Activated naive CD4-positive, alpha-beta T cell treated with anti-CD3 and anti-CD28 coated beads, Interleukin-2, amount 10 ng/mL, durations not matched to agents 7 days and 5 days (primary cell): ENCODE measurements at regions not wholly inside any gene's neighbourhood (a gene's known extent, or its start where the extent isn't known, plus 50 kb on each side); places are given as distances from the start of the nearest gene placed in this dataset.

Experiments
- CTCF ChIA-PET: fragments of 350-600 bp; sonication (Branson Sonifier 250); formaldehyde crosslinking; loops from one replicate; lab custom pipeline; 2021; ENCODE audit warnings: antibody characterized with exemption; lab: Charles Lee
- DNase-seq: peaks from one replicate; pipeline ENCODE4 v3.0.0-alpha.2; 2020
- H3K27ac Mint-ChIP-seq: one replicate; pipeline ENCODE4 v1.8.0; 2021; ENCODE audit warnings: mild to moderate bottlenecking, moderate library complexity, mixed read lengths
- H3K27me3 Mint-ChIP-seq: one replicate; pipeline ENCODE4 v1.8.0; 2021; ENCODE audit warnings: mild to moderate bottlenecking, mixed read lengths
- H3K36me3 Mint-ChIP-seq: one replicate; pipeline ENCODE4 v1.8.0; 2021; ENCODE audit warnings: mixed read lengths
- H3K4me1 Mint-ChIP-seq: one replicate; pipeline ENCODE4 v1.8.0; 2021; ENCODE audit warnings: mixed read lengths
- H3K4me3 Mint-ChIP-seq: one replicate; pipeline ENCODE4 v1.8.0; 2021; ENCODE audit warnings: mild to moderate bottlenecking, moderate library complexity, mixed read lengths
- H3K9me3 Mint-ChIP-seq: one replicate; pipeline ENCODE4 v1.8.0; 2021; ENCODE audit warnings: mixed read lengths

DNA sequence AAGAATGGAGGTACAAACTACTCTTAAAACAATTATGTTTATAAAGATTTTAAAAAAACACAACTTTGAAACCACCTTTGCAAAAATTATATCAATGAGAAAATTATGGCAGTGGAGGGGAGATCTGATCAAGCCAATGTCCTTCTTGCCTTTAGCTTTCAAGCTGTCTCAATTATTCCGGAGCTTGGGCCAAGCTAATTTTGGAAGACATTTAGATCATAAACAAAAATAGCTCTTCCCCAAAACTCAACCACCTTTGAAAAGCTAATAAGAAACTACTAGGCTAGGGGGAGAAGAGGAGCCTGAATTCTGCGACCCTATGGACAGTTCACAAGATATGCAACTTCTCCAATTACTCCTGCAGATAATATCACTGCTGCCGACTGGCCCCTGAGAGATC is 263.3 kb downstream of the ICE1 start:
- DNase-seq = no peak
- H3K4me1 Mint-ChIP-seq = no peaks in the 10 kb centered on the region
- no peaks in the 10 kb centered on the region for H3K36me3 Mint-ChIP-seq
- peaks cover 7% of the 10 kb centered on the region for H3K27me3 Mint-ChIP-seq
- H3K27ac Mint-ChIP-seq = no peak overlapping the region
- CTCF ChIA-PET = no interaction called here
- no peak overlapping the region for H3K4me3 Mint-ChIP-seq
- peaks cover 3% of the 10 kb centered on the region for H3K9me3 Mint-ChIP-seq

- Mint-ChIP-seq H3K9me3 (peaks cover 4% of the 10 kb centered on the region), H3K27me3 (peaks cover 1% of the 10 kb centered on the region), H3K36me3 (no peaks in the 10 kb centered on the region), H3K27ac (no peak overlapping the region), H3K4me1 (no peaks in the 10 kb centered on the region), H3K4me3 (no peak overlapping the region)
- no peak for DNase-seq
- CTCF ChIA-PET = no interaction called here
These were observed 260.7 kb downstream of the ICE1 start for GRCh38 chr5:5683174-5683573.

- no peak overlapping the region for H3K4me3 Mint-ChIP-seq
- H3K27me3 Mint-ChIP-seq = no peaks in the 10 kb centered on the region
- H3K9me3 Mint-ChIP-seq = peaks cover 16% of the 10 kb centered on the region
- H3K27ac Mint-ChIP-seq = no peak overlapping the region
- H3K4me1 Mint-ChIP-seq = no peaks in the 10 kb centered on the region
- no peak for DNase-seq
- H3K36me3 Mint-ChIP-seq = no peaks in the 10 kb centered on the region
- CTCF ChIA-PET = no interaction called here
These were observed 256.4 kb downstream of the ICE1 start for GRCh38 chr5:5678909-5679308.

GRCh38 chr5:5677738-5678137 is 255.3 kb downstream of the ICE1 start:
- H3K9me3 Mint-ChIP-seq = peaks cover 13% of the 10 kb centered on the region
- CTCF ChIA-PET = no interaction called here
- no peaks in the 10 kb centered on the region for H3K4me1 Mint-ChIP-seq
- H3K27ac Mint-ChIP-seq = no peak overlapping the region
- H3K27me3 Mint-ChIP-seq = no peaks in the 10 kb centered on the region
- no peak overlapping the region for H3K4me3 Mint-ChIP-seq
- no peak for DNase-seq
- H3K36me3 Mint-ChIP-seq = no peaks in the 10 kb centered on the region

DNA sequence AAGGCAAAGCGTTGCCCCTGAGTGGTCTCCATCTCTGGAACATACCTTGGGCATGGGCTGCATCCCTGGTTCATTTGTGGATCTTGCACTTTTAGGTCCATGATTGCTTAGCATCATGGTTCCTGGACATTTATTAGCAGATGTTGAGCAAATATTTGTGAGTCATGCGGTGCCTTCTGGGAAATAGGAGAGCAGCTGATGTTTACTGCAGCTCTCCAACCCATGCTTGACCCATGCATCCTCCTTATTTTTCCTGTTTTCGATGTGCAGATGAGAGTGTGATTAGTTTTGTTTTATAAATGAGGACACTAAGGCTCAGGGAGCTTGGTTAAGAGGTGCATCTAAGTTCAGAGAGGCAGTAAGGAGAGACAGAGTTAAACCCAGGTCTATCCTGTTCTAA is 253.7 kb downstream of the ICE1 start:
- H3K4me3 Mint-ChIP-seq = no peak overlapping the region

DNA sequence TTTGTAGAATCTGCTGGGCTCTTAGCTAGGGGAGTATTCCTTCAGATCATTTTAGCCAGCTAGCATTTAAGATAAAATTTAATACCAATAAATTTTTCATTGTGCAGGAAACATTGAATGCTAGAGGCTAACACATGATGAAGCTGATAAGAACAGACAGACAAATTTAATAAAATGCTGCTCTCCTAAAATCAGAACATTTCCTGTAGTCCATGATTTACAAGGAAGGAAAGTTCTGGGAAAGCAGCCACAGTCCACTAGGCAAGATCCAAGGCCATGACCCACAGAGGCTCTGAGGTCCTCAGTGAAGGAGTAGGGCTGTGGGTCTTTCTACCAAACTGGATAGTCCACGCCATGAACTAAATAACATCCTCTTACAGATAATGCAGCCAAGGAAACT is 253.0 kb downstream of the ICE1 start:
- DNase-seq = no peak
- no peaks in the 10 kb centered on the region for H3K4me1 Mint-ChIP-seq
- H3K9me3 Mint-ChIP-seq = peaks cover 13% of the 10 kb centered on the region
- CTCF ChIA-PET = no interaction called here
- H3K27me3 Mint-ChIP-seq = no peaks in the 10 kb centered on the region
- H3K36me3 Mint-ChIP-seq = no peaks in the 10 kb centered on the region
- H3K27ac Mint-ChIP-seq = no peak overlapping the region
- no peak overlapping the region for H3K4me3 Mint-ChIP-seq

More for the DNA sequence above, 253.7 kb downstream of the ICE1 start:
- CTCF ChIA-PET = no interaction called here
- Mint-ChIP-seq H3K36me3 (no peaks in the 10 kb centered on the region), H3K9me3 (peaks cover 13% of the 10 kb centered on the region), H3K4me1 (no peaks in the 10 kb centered on the region), H3K27me3 (no peaks in the 10 kb centered on the region), H3K27ac (no peak overlapping the region)
- no peak for DNase-seq

DNA sequence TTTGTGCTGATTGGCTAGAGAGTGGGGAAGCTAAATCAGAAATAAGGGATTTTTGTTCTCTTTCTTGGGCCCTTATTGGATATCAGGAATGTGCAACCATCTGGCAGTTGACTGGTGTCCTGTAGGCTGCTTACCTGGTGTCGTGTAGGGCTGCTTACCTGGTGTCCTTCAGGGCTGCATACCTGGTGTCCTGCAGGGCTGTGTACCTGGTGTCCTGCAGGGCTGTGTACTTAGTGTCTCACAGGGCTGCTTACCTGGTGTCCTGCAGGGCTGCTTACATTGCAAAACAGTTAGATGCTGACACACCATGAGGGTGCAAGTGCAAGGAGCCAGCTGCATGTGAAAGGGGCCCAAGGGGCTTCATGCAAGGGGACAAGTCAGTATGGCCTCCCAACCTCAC is 249.3 kb downstream of the ICE1 start:
- DNase-seq = no peak
- CTCF ChIA-PET = no interaction called here
- no peaks in the 10 kb centered on the region for H3K4me1 Mint-ChIP-seq
- no peaks in the 10 kb centered on the region for H3K36me3 Mint-ChIP-seq
- no peak overlapping the region for H3K27ac Mint-ChIP-seq
- H3K9me3 Mint-ChIP-seq = no peaks in the 10 kb centered on the region
- no peak overlapping the region for H3K4me3 Mint-ChIP-seq
- no peaks in the 10 kb centered on the region for H3K27me3 Mint-ChIP-seq

- Mint-ChIP-seq H3K27ac (no peak overlapping the region), H3K4me1 (no peaks in the 10 kb centered on the region), H3K36me3 (no peaks in the 10 kb centered on the region), H3K27me3 (no peaks in the 10 kb centered on the region), H3K9me3 (no peaks in the 10 kb centered on the region), H3K4me3 (no peak overlapping the region)
- DNase-seq = no peak
- CTCF ChIA-PET = no interaction called here
These were observed 244.7 kb downstream of the ICE1 start for GRCh38 chr5:5667136-5667554.

- Mint-ChIP-seq H3K9me3 (no peaks in the 10 kb centered on the region), H3K27me3 (no peaks in the 10 kb centered on the region), H3K27ac (no peak overlapping the region), H3K36me3 (no peaks in the 10 kb centered on the region), H3K4me3 (no peak overlapping the region), H3K4me1 (no peaks in the 10 kb centered on the region)
- no peak for DNase-seq
- CTCF ChIA-PET = interaction anchor here (1.0 kb wide), 1 partner anchor 24 kb away, joined by 3 read pairs; no protein-coding TSS in a partner anchor
These were observed 243.9 kb downstream of the ICE1 start for GRCh38 chr5:5666369-5666768.

- H3K36me3 Mint-ChIP-seq = no peaks in the 10 kb centered on the region
- DNase-seq = no peak
- no peaks in the 10 kb centered on the region for H3K9me3 Mint-ChIP-seq
- no peak overlapping the region for H3K27ac Mint-ChIP-seq
- H3K4me1 Mint-ChIP-seq = no peaks in the 10 kb centered on the region
- no peaks in the 10 kb centered on the region for H3K27me3 Mint-ChIP-seq
- no peak overlapping the region for H3K4me3 Mint-ChIP-seq
- CTCF ChIA-PET = interaction anchor here (1.0 kb wide), 1 partner anchor 25 kb away, joined by 3 read pairs; no protein-coding TSS in a partner anchor
These were observed 243.5 kb downstream of the ICE1 start for GRCh38 chr5:5666076-5666365.

GRCh38 chr5:5665225-5666075 is 243.0 kb downstream of the ICE1 start:
- H3K27me3 Mint-ChIP-seq = no peaks in the 10 kb centered on the region
- CTCF ChIA-PET = interaction anchor here (1.0 kb wide), 1 partner anchor 25 kb away, joined by 3 read pairs; no protein-coding TSS in a partner anchor
- H3K9me3 Mint-ChIP-seq = no peaks in the 10 kb centered on the region
- no peaks in the 10 kb centered on the region for H3K4me1 Mint-ChIP-seq
- DNase-seq = no peak
- no peak overlapping the region for H3K4me3 Mint-ChIP-seq
- H3K27ac Mint-ChIP-seq = no peak overlapping the region
- H3K36me3 Mint-ChIP-seq = no peaks in the 10 kb centered on the region

DNA sequence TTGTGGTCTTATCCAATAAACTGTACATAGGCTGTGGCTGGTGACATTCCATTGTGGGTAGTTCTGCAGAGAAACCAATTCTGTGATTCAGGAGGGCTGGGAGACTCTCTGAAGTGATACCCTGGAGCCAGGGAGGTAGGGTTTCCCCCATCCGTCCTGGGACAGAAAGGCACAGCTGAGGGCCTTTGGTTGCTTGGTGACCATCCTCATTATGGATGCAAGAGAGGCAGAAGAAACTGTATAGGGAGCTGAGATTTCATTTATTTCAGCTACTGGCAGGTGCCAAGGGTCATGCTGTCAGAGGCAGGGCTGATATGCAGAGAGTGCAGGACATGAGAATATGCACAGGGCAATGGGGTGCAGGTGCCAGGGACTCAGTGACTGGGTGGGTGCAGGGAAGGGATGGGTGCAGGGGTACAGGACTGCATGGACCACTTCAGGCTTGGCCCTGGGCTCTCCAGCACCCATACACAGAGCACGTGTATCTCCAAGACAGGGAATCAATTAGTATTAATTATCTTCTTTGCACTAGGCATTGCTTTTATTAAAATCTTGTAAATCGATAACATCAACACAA is 236.5 kb downstream of the ICE1 start:
- Mint-ChIP-seq H3K4me3 (no peak overlapping the region), H3K4me1 (no peaks in the 10 kb centered on the region), H3K9me3 (no peaks in the 10 kb centered on the region), H3K27ac (no peak overlapping the region), H3K36me3 (no peaks in the 10 kb centered on the region), H3K27me3 (peaks cover 3% of the 10 kb centered on the region)
- CTCF ChIA-PET = no interaction called here
- no peak for DNase-seq

DNA sequence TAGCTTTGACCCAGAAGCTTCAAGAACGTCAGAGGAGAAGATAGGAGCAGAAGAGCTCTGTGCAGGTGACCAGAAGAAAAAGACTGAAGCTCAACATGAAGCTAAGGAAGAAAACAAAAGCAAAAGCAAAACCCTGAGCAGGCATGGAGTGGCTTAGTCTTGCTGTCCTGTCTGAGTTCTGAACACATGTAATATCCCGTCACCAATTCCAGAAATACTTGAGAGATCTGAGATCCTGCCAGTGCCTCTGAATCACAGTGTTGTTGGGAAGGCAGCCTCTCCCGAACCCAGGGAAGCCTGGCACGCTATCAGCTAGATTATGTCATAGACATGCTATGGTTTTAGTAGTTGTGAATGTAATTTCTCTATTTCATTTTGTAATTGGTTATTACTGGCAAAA is 235.7 kb downstream of the ICE1 start:
- Mint-ChIP-seq H3K4me1 (no peaks in the 10 kb centered on the region), H3K4me3 (no peak overlapping the region), H3K27ac (no peak overlapping the region), H3K27me3 (peaks cover 3% of the 10 kb centered on the region), H3K9me3 (no peaks in the 10 kb centered on the region), H3K36me3 (no peaks in the 10 kb centered on the region)
- DNase-seq = no peak
- CTCF ChIA-PET = no interaction called here

DNA sequence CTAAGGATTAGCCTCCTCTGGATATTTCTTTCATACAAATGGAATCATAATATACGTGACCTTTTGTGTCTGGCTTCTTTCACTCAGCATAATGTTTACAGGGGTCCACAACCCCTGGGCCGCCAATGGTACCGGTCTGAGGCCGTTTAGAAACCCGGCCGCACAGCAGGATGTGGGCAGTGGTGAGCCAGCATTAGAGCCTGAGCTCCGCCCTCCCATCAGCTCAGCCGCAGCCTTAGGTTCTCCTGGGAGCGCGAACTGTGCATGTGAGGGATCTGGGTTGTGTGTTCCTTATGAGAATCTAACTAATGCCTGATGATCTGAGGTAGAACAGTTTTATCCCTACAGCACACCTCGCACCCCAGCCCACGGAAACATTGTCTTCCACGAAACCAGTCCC is 229.7 kb downstream of the ICE1 start:
- Mint-ChIP-seq H3K36me3 (no peaks in the 10 kb centered on the region), H3K27me3 (no peaks in the 10 kb centered on the region), H3K9me3 (peaks cover 7% of the 10 kb centered on the region), H3K4me3 (no peak overlapping the region), H3K4me1 (no peaks in the 10 kb centered on the region), H3K27ac (no peak overlapping the region)
- CTCF ChIA-PET = no interaction called here
- no peak for DNase-seq

- DNase-seq = no peak
- no peaks in the 10 kb centered on the region for H3K36me3 Mint-ChIP-seq
- H3K27ac Mint-ChIP-seq = no peak overlapping the region
- H3K9me3 Mint-ChIP-seq = peaks cover 7% of the 10 kb centered on the region
- no peak overlapping the region for H3K4me3 Mint-ChIP-seq
- no peaks in the 10 kb centered on the region for H3K4me1 Mint-ChIP-seq
- CTCF ChIA-PET = no interaction called here
- H3K27me3 Mint-ChIP-seq = no peaks in the 10 kb centered on the region
These were observed 228.5 kb downstream of the ICE1 start for GRCh38 chr5:5650949-5651348.
